Peyer's patch (tissue), 4 donors: ENCODE measurements at regions not wholly inside any gene's neighbourhood (a gene's known extent, or its start where the extent isn't known, plus 50 kb on each side); places are given as distances from the start of the nearest gene placed in this dataset.

Experiments used
- DNase-seq, 3 donors: peaks; one replicate each; pipeline ENCODE4 v3.0.0-alpha.2; 2017 to 2019
- H3K27ac ChIP-seq, 4 donors: fragments of 200-600 bp; sonication (generic); one replicate each; pipeline ENCODE4 v1.5.1; 2016 to 2019
- H3K27me3 ChIP-seq, 2 donors: fragments of 200-600 bp; sonication (generic); one replicate each; pipeline ENCODE4 v1.5.1; 2019
- H3K36me3 ChIP-seq, 3 donors: fragments of 200-600 bp; sonication (generic); one replicate each; pipeline ENCODE4 v1.5.1; 2016 to 2019
- H3K4me1 ChIP-seq, 4 donors: fragments of 200-600 bp; sonication (generic); one replicate each; pipeline ENCODE4 v1.5.1; 2016 to 2019
- H3K4me3 ChIP-seq, 4 donors: fragments of 200-600 bp; sonication (generic); 1 replicate in 3 of 4; 2 replicates in 1 of 4; pipeline ENCODE4 v1.5.1; 2016 to 2019; ENCODE audit warnings: mild to moderate bottlenecking in 1 of 4
- H3K9me3 ChIP-seq, 4 donors: fragments of 200-600 bp; sonication (generic); one replicate each; pipeline ENCODE4 v1.5.1; 2016 to 2019; ENCODE audit warnings: mild to moderate bottlenecking in 1 of 4
- POLR2A ChIP-seq, 2 donors: fragments of 450-650 bp; IDR thresholded peaks; one replicate each; pipeline ENCODE4 v1.5.1; 2017; ENCODE audit warnings: antibody characterized with exemption in 2 of 2, mild to moderate bottlenecking in 2 of 2, moderate library complexity in 2 of 2
- TF ChIP-seq, protein P1 (sequence below), 6 experiments: fragments of 450-650 bp in 4 of 6; fragments of 200-600 bp in 2 of 6; sonication (generic) in 1 of 6; IDR thresholded peaks; one replicate each; pipeline ENCODE4 v1.5.1; 2017 to 2019; ENCODE audit warnings: antibody characterized with exemption in 6 of 6, mild to moderate bottlenecking in 3 of 6, moderate library complexity in 1 of 6

DNA sequence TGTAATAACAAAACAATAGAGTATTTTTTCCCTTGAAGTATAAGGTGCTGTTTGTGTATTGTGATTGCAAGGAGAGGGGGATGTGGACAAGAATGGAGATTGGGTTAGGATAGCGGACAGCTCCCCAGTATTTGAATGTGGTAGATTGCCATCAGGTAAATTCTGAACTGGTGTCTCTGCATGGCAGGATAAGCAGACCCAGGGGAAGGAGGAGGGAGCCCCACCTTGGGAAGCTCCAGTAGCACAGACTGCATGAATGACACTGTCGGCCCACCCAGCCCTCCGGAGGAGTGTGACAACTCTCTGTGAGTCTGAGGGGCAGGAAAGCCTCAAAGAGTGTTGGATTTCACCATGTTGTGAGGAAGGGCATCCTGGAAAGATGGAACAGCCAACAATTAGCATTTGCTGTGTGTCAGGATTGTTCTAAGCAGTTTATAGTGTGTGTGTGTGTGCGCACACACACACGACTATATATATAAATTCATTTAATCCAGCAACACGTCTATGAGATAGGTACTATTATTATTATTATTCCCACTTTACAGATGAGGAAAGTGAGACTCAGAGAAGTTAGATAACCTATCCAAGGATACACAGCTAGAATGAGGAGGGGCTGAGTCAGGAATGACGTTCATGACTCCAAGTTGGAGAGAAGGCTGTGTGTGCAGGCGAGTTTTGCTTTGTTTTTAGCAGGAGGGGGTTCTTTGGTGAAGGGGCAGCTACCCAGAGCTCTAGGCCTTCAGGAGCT, 63.4 kb upstream of the LCTL start:
- H3K27me3 ChIP-seq, result no peaks in the 10 kb centered on the region
- no peak overlapping the region for H3K27ac ChIP-seq
- no peak for TF ChIP-seq POLR2A (IDR thresholded peaks at IDR 0.05)
- DNase-seq, result no peak
- H3K36me3 ChIP-seq, result no peaks in the 10 kb centered on the region
- H3K4me1 ChIP-seq, result no peaks in the 10 kb centered on the region
- no peak overlapping the region for H3K4me3 ChIP-seq
- no peaks in the 10 kb centered on the region for H3K9me3 ChIP-seq

DNA sequence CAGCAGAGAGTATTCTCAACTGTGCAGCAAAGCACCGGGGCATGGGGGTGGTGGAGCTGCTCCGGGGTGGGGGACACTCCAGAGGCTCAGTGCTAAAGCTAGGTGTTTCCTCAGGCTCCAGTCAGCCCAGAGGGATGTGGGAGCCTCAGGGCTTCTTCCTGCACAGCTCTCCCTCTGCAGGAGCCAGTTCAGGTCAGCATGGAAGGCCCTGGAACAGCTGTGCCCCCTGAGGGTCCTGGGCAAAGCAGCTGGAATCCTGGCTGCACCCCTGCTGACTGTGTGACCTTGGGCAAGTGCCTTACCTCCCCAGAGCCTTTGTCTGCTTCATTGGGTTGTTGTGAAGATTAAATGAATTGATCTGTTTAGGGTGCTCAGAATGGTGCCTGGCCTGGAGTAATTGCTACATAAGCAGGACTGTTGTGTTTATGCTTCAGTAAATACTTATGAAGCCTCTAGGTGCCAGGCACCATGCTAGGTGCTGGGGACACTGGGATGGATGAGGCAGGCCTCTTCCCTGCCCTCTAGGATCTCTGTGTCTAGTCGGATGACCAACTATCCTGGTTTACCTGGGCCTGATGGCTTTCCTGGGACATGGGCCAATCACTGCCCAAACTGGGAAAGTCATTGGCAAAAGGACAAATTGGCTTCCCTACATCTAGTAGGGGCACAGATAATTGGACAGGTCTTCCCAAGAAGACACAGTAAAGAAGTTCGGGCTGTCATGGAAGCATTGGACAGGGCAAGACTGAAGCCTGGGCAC, 64.2 kb upstream of the LCTL start:
- DNase-seq, result no peak
- TF ChIP-seq POLR2A (IDR thresholded peaks at IDR 0.05), result no peak
- TF ChIP-seq, protein P1, sequence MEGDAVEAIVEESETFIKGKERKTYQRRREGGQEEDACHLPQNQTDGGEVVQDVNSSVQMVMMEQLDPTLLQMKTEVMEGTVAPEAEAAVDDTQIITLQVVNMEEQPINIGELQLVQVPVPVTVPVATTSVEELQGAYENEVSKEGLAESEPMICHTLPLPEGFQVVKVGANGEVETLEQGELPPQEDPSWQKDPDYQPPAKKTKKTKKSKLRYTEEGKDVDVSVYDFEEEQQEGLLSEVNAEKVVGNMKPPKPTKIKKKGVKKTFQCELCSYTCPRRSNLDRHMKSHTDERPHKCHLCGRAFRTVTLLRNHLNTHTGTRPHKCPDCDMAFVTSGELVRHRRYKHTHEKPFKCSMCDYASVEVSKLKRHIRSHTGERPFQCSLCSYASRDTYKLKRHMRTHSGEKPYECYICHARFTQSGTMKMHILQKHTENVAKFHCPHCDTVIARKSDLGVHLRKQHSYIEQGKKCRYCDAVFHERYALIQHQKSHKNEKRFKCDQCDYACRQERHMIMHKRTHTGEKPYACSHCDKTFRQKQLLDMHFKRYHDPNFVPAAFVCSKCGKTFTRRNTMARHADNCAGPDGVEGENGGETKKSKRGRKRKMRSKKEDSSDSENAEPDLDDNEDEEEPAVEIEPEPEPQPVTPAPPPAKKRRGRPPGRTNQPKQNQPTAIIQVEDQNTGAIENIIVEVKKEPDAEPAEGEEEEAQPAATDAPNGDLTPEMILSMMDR (IDR thresholded peaks at IDR 0.05), result no peak
- Histone ChIP-seq H3K4me1 (no peaks in the 10 kb centered on the region), H3K9me3 (no peaks in the 10 kb centered on the region), H3K27ac (no peak overlapping the region), H3K36me3 (no peaks in the 10 kb centered on the region), H3K4me3 (no peak overlapping the region), H3K27me3 (no peaks in the 10 kb centered on the region)

DNA sequence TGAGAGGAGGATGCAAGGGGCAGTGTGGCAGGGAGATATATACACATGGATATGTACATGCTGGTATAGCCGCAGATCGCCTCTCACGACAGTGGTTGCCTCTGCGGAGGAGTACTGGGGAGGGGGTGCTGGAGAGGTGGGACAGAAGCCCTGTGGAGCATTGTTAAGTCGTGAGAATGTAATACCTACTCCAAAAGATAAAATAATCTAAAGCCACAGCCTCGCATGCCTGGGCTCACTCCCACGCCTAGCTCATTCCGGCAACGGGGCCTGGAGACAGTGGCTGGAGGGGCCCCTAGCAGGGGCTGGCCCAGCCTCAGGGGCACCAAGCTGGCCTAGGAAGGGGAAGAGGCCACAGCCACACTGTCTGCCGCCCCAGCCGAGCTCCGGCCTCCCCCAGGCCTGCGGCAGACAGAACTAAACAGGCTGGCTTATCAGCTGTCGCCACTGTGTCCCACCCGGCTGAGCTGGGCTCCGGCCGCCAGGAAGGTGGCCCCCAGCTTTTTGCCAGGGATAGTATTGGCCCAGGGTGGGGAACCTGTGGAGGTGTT, 65.1 kb upstream of the LCTL start:
- Histone ChIP-seq H3K27ac (no peak overlapping the region), H3K9me3 (no peaks in the 10 kb centered on the region), H3K36me3 (no peaks in the 10 kb centered on the region), H3K27me3 (no peaks in the 10 kb centered on the region), H3K4me3 (no peak overlapping the region), H3K4me1 (no peaks in the 10 kb centered on the region)
- TF ChIP-seq, protein P1 (IDR thresholded peaks at IDR 0.05), result no peak
- no peak for TF ChIP-seq POLR2A (IDR thresholded peaks at IDR 0.05)
- no peak for DNase-seq

DNA sequence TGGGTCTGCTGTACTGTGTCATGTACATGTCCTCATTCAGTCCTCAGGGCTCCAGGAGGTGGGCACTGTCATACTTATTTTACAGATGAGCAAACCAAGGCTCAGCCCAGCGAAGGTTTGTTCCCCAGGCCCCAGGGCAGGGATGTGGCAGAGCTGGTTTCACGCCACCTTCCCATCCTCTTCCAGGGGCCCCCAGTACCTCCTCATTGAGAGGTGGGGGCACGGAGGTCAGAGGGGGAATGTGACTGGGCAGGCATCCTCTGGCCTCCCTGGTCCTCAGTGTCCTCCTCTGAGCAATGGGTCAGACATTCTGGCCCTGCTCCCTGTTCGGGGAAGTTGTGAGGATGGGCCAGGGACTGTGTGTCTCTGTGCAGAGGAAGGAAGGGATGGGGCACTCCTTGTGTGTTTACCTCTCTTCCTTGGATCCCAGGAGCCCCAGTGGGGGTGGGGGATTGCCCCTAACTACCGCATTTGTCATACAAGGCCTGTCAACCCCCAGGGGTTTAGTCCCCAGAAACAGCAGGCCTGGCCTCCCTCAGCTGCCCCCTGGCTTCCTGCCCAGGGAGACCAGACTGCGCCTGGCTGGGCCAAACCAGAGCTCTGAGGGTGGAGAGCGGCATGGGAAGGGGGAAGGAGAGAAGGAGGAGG, 65.9 kb upstream of the LCTL start:
- Histone ChIP-seq H3K27me3 (no peaks in the 10 kb centered on the region), H3K4me1 (no peaks in the 10 kb centered on the region), H3K9me3 (no peaks in the 10 kb centered on the region), H3K4me3 (no peak overlapping the region), H3K36me3 (no peaks in the 10 kb centered on the region), H3K27ac (no peak overlapping the region)
- TF ChIP-seq, protein P1 (IDR thresholded peaks at IDR 0.05), result no peak
- no peak for TF ChIP-seq POLR2A (IDR thresholded peaks at IDR 0.05)
- DNase-seq, result no peak

DNA sequence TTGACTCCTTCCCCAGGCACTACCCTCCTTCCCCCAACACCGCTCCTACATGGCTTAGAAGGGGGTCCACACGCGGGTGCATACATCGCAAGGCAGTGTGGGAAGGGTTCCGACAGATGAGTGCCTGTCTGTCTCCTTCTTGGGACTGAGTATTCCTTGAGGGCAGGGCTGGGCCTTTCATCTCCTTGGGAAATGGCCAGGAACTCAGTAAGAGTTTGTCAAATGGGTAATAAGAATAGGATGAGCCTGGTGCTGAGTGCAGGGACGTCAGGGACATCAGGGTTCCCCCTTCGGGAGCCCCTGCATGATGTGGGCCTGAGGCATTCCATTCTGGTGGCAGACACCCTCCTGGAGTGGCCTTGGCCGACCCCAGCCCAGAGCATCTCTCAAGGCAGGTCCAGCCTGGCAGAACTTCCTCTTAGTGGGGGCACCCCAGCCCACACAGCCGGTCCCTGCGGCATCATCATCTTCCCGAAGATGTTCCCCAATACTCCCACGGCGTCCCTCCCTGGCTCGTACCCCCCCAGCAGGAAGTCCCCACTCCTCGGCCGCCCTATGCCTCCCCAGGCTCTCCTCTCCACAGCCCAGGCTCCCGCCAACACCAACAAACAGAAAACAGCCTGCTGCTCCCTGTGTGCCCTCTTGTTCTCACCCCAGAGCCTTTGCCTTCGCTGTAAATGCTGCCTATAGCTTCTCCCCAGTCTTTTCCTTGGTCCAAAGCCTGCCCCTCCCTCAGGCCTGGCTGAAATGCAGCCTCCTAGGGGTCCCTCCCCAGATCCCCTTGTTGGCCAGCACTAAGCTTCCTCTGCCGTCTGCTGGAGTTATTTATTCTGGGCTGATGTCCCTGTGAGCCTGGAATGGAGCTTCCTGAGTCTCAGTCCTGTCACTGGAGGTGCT, 67.5 kb upstream of the LCTL start:
- Histone ChIP-seq H3K27me3 (no peaks in the 10 kb centered on the region), H3K36me3 (no peaks in the 10 kb centered on the region), H3K9me3 (no peaks in the 10 kb centered on the region), H3K4me1 (no peaks in the 10 kb centered on the region), H3K27ac (no peak overlapping the region), H3K4me3 (no peak overlapping the region)
- peak in 1 of 3 donors; percentile 29 for DNase-seq
- TF ChIP-seq POLR2A (IDR thresholded peaks at IDR 0.05), result no peak
- TF ChIP-seq, protein P1 (IDR thresholded peaks at IDR 0.05), result no peak
